Astrocyte (in vitro differentiated cells and primary cell): ENCODE measurements at regions not wholly inside any gene's neighbourhood (a gene's known extent, or its start where the extent isn't known, plus 50 kb on each side); places are given as distances from the start of the nearest gene placed in this dataset.

Source experiments
- DNase-seq: peaks from one replicate; pipeline ENCODE4 v3.0.0-alpha.2; 2010; ENCODE audit warnings: low read depth
- FAIRE-seq: peaks from 2 replicates; lab custom pipeline; 2011; peaks lifted over from hg19 to GRCh38; lab: Jason Lieb, UNC
- H2AFZ ChIP-seq: 2 replicates; pipeline ENCODE4 v1.6.0; 2012; ENCODE audit warnings: low read depth, low read length, inconsistent platforms
- H3K27ac ChIP-seq: 2 replicates; pipeline ENCODE4 v1.5.1; 2011; ENCODE audit warnings: low read depth, low read length, inconsistent platforms
- H3K27me3 ChIP-seq: 2 replicates; pipeline ENCODE4 v1.6.0; 2011; ENCODE audit warnings: low read length, inconsistent platforms; ENCODE audit not compliant: insufficient read depth
- H3K36me3 ChIP-seq: 2 replicates; pipeline ENCODE4 v1.5.1; 2011; ENCODE audit warnings: low read length, inconsistent platforms; ENCODE audit not compliant: insufficient read depth
- H3K4me1 ChIP-seq: 2 replicates; pipeline ENCODE4 v1.5.1; 2011; ENCODE audit warnings: low read length, inconsistent platforms; ENCODE audit not compliant: insufficient read depth
- H3K4me2 ChIP-seq: 2 replicates; pipeline ENCODE4 v1.6.0; 2012; ENCODE audit warnings: low read length, inconsistent platforms
- H3K4me3 ChIP-seq: 2 replicates; pipeline ENCODE4 v1.5.1; 2011; ENCODE audit warnings: low read depth, mild to moderate bottlenecking, low read length, inconsistent platforms; ENCODE audit not compliant: insufficient read depth
- H3K79me2 ChIP-seq: 2 replicates; pipeline ENCODE4 v1.6.0; 2012; ENCODE audit warnings: mild to moderate bottlenecking, low read length, inconsistent platforms; ENCODE audit not compliant: insufficient read depth
- H3K9ac ChIP-seq: 2 replicates; pipeline ENCODE4 v1.6.0; 2012; ENCODE audit warnings: mild to moderate bottlenecking, low read length, inconsistent platforms
- H3K9me3 ChIP-seq: 2 replicates; pipeline ENCODE4 v1.5.1; 2012; ENCODE audit warnings: low read depth, mild to moderate bottlenecking, low read length, inconsistent platforms; ENCODE audit not compliant: insufficient read depth
- H4K20me1 ChIP-seq: 2 replicates; pipeline ENCODE4 v1.6.0; 2012; ENCODE audit warnings: low read length, inconsistent platforms; ENCODE audit not compliant: insufficient read depth
- H3K27ac Mint-ChIP-seq: one replicate; pipeline ENCODE4 v1.8.0; 2021; ENCODE audit warnings: mild to moderate bottlenecking, mixed read lengths; ENCODE audit not compliant: unreplicated experiment
- H3K27me3 Mint-ChIP-seq: one replicate; pipeline ENCODE4 v1.8.0; 2021; ENCODE audit warnings: low read depth, mixed read lengths; ENCODE audit not compliant: unreplicated experiment
- H3K36me3 Mint-ChIP-seq: one replicate; pipeline ENCODE4 v1.8.0; 2021; ENCODE audit warnings: low read depth, mixed read lengths; ENCODE audit not compliant: unreplicated experiment
- H3K4me1 Mint-ChIP-seq: one replicate; pipeline ENCODE4 v1.8.0; 2021; ENCODE audit warnings: low read depth, mixed read lengths; ENCODE audit not compliant: unreplicated experiment
- H3K4me3 Mint-ChIP-seq: one replicate; pipeline ENCODE4 v1.8.0; 2021; ENCODE audit warnings: mild to moderate bottlenecking, moderate library complexity, mixed read lengths; ENCODE audit not compliant: unreplicated experiment
- H3K9me3 Mint-ChIP-seq: one replicate; pipeline ENCODE4 v1.8.0; 2021; ENCODE audit warnings: mild to moderate bottlenecking, mixed read lengths; ENCODE audit not compliant: unreplicated experiment
- EZH2 ChIP-seq: IDR thresholded peaks from 2 replicates; pipeline ENCODE4 v1.6.1; 2012; ENCODE audit warnings: mild to moderate bottlenecking, low read length, inconsistent platforms; ENCODE audit not compliant: insufficient read depth
- TF ChIP-seq, protein P1 (sequence below): IDR thresholded peaks from 2 replicates; pipeline ENCODE4 v1.5.1; 2011; ENCODE audit warnings: low read depth, mild to moderate bottlenecking, inconsistent platforms, low read length, moderate library complexity; ENCODE audit not compliant: insufficient read depth

DNA sequence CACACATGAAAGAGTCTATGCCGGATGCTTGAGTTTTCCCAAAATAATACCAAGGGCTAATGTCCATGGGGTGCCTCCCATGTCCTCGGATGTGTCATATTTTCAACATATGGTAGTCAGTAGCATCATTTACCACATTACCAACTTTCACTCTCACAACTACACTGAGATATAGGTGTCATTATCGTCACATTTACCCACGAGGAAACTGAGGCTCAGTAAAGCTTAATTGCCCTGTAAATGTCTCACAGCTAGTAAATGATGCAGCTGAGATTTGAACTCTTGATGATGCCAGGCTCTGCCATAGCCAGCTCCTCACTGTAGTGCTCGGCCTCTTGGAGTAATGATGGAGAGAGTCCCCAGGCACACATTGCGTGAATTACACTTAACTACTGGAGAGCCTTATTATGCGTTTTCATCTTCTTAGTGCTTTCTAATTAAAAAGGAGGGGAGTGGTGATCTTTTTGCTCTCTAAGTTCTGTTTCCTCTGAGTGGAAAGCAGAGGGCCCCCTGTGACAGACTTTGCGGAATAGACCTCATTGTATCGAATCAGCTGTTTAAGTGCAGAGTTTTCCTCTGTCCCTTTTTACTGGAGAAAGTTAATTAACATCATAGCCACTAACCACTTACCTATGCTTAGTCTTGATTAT, 142.0 kb upstream of the SLCO3A1 start:
- Mint-ChIP-seq H3K4me3 (no peak overlapping the region), H3K36me3 (no peaks in the 10 kb centered on the region)

DNA sequence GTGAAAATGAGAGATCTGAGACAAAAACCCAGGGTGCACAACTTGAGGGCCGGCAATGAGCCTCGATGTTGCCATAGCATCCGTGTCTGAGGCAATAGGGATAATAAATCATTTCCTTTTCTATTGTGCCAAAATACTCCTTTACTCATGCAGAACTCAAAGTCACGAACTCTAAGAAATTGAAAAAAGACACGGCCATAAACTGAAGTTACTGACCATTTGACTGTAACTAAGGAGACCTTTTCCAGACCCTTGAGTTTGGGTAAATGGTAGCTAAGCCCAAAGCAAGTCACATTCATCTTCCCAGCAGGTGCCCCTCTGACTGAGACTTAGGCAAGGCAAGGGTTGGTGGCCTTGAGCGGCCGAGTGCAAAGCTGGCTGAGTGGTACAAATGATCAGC, 141.2 kb upstream of the SLCO3A1 start:
- peaks cover 2% of the 10 kb centered on the region for H3K4me1 ChIP-seq
- H3K36me3 Mint-ChIP-seq: no peaks in the 10 kb centered on the region
- peaks cover 4% of the 10 kb centered on the region for H3K27me3 ChIP-seq
- peaks cover 10% of the 10 kb centered on the region for H3K27me3 Mint-ChIP-seq
- no peaks in the 10 kb centered on the region for H4K20me1 ChIP-seq
- H3K27ac ChIP-seq: no peak overlapping the region
- H3K9me3 ChIP-seq: no peaks in the 10 kb centered on the region
- H2AFZ ChIP-seq: no peak overlapping the region
- DNase-seq (no peak), FAIRE-seq (no peak)
- no peaks in the 10 kb centered on the region for H3K9me3 Mint-ChIP-seq
- H3K9ac ChIP-seq: no peak overlapping the region
- TF ChIP-seq, protein P1, sequence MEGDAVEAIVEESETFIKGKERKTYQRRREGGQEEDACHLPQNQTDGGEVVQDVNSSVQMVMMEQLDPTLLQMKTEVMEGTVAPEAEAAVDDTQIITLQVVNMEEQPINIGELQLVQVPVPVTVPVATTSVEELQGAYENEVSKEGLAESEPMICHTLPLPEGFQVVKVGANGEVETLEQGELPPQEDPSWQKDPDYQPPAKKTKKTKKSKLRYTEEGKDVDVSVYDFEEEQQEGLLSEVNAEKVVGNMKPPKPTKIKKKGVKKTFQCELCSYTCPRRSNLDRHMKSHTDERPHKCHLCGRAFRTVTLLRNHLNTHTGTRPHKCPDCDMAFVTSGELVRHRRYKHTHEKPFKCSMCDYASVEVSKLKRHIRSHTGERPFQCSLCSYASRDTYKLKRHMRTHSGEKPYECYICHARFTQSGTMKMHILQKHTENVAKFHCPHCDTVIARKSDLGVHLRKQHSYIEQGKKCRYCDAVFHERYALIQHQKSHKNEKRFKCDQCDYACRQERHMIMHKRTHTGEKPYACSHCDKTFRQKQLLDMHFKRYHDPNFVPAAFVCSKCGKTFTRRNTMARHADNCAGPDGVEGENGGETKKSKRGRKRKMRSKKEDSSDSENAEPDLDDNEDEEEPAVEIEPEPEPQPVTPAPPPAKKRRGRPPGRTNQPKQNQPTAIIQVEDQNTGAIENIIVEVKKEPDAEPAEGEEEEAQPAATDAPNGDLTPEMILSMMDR: no peak
- TF ChIP-seq EZH2: no peak
- H3K4me2 ChIP-seq: no peak overlapping the region
- no peaks in the 10 kb centered on the region for H3K4me1 Mint-ChIP-seq
- H3K36me3 ChIP-seq: no peaks in the 10 kb centered on the region
- H3K79me2 ChIP-seq: no peaks in the 10 kb centered on the region
- no peak overlapping the region for H3K4me3 Mint-ChIP-seq
- no peak overlapping the region for H3K27ac Mint-ChIP-seq
- no peak overlapping the region for H3K4me3 ChIP-seq

More for the DNA sequence above, 142.0 kb upstream of the SLCO3A1 start:
- Mint-ChIP-seq H3K4me1 (peaks cover 1% of the 10 kb centered on the region), H3K27ac (no peak overlapping the region), H3K9me3 (no peaks in the 10 kb centered on the region), H3K27me3 (peaks cover 10% of the 10 kb centered on the region)
- TF ChIP-seq EZH2: no peak
- TF ChIP-seq, protein P1: no peak
- no peaks in the 10 kb centered on the region for H3K79me2 ChIP-seq
- no peak overlapping the region for H3K27ac ChIP-seq
- H3K4me2 ChIP-seq: no peak overlapping the region
- no peaks in the 10 kb centered on the region for H3K9me3 ChIP-seq
- FAIRE-seq: no peak
- peaks cover 4% of the 10 kb centered on the region for H3K27me3 ChIP-seq
- peaks cover 2% of the 10 kb centered on the region for H3K4me1 ChIP-seq
- no peaks in the 10 kb centered on the region for H4K20me1 ChIP-seq
- no peak for DNase-seq
- no peak overlapping the region for H2AFZ ChIP-seq
- H3K36me3 ChIP-seq: no peaks in the 10 kb centered on the region
- no peak overlapping the region for H3K4me3 ChIP-seq
- H3K9ac ChIP-seq: no peak overlapping the region

DNA sequence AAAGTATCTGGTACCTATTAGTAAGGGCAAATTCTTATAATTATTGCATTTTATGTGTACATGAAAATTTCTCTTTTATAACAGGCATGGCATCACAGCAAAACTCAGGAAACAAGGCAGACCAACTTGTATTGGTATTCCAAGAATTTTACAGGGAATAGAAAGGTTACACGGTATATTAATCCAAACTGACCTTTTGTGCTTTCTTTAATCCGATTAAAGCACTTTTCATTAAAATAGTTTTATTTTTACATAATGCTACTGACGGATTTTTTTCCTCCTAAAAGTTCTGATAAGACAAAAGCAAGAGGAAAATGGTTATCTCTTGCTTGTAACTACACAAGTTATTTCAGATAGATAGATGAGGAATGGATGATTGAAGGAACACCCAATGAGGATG, 137.0 kb upstream of the SLCO3A1 start:
- Histone ChIP-seq H3K36me3 (no peaks in the 10 kb centered on the region), H3K27me3 (peaks cover 4% of the 10 kb centered on the region), H3K4me2 (no peak overlapping the region), H2AFZ (no peak overlapping the region), H4K20me1 (no peaks in the 10 kb centered on the region), H3K79me2 (no peaks in the 10 kb centered on the region), H3K9ac (no peak overlapping the region), H3K9me3 (no peaks in the 10 kb centered on the region), H3K4me1 (no peaks in the 10 kb centered on the region), H3K4me3 (no peak overlapping the region), H3K27ac (no peak overlapping the region)
- no peak for TF ChIP-seq EZH2
- TF ChIP-seq, protein P1: no peak
- Mint-ChIP-seq H3K4me3 (no peak overlapping the region), H3K27me3 (peaks cover 18% of the 10 kb centered on the region), H3K4me1 (no peaks in the 10 kb centered on the region), H3K36me3 (no peaks in the 10 kb centered on the region), H3K9me3 (no peaks in the 10 kb centered on the region), H3K27ac (no peak overlapping the region)
- FAIRE-seq (no peak), DNase-seq (no peak)
